Mucosa of descending colon (tissue), 3 donors: ENCODE measurements at regions not wholly inside any gene's neighbourhood (a gene's known extent, or its start where the extent isn't known, plus 50 kb on each side); places are given as distances from the start of the nearest gene placed in this dataset.

Source experiments
- ATAC-seq: fragments of 200-7000 bp; cut with Tn5 transposase; one replicate; pipeline ENCODE4 v1.9.1; 2020; ENCODE audit warnings: mild to moderate bottlenecking, moderate library complexity
- DNase-seq, 3 donors: peaks; one replicate each; pipeline ENCODE4 v3.0.0-alpha.2; 2020
- H3K36me3 ChIP-seq: fragments of 200-600 bp; one replicate; pipeline ENCODE4 v1.8.0; 2021; ENCODE audit warnings: low read depth, mild to moderate bottlenecking
- H3K4me1 ChIP-seq: fragments of 200-600 bp; one replicate; pipeline ENCODE4 v1.8.0; 2021; ENCODE audit warnings: low read depth, mild to moderate bottlenecking
- H3K4me3 ChIP-seq: fragments of 200-600 bp; one replicate; pipeline ENCODE4 v1.8.0; 2021; ENCODE audit warnings: mild to moderate bottlenecking
- H3K9me3 ChIP-seq: fragments of 200-600 bp; one replicate; pipeline ENCODE4 v1.8.0; 2021; ENCODE audit warnings: mild to moderate bottlenecking
- CTCF ChIP-seq: fragments of 200-600 bp; IDR thresholded peaks from one replicate; pipeline ENCODE4 v1.8.0; 2022; ENCODE audit warnings: antibody characterized with exemption, mild to moderate bottlenecking
- intact Hi-C, 2 donors: fragments of 100-400 bp; cut with DNase I in 1 of 2; cut with micrococcal nuclease in 1 of 2; formaldehyde crosslinking; loops; one replicate each; pipeline versions ENCODE4 v1.11.0 to v1.11.1; 2022; cut with DNase I, micrococcal nuclease
- donor health status: DM: no; HTN: no; CAD: no; lungs with moderate emphysema.
- donor health status: DM: no; HTN: no; CAD: no.
- donor health status: DM: no; HTN: yes; CAD: no.

- ATAC-seq = no peak
- intact Hi-C loops = no loop called here
- no peak for DNase-seq
Observed at GRCh38 chr3:40996382-40996781, 202.9 kb upstream of the CTNNB1 start.

GRCh38 chr3:40996827-40997710 is 202.2 kb upstream of the CTNNB1 start:
- no peaks in the 10 kb centered on the region for H3K4me1 ChIP-seq
- ATAC-seq (no peak), DNase-seq (no peak)
- H3K36me3 ChIP-seq = no peaks in the 10 kb centered on the region
- no peak overlapping the region for H3K4me3 ChIP-seq
- H3K9me3 ChIP-seq = no peaks in the 10 kb centered on the region
- intact Hi-C loops = no loop called here
- TF ChIP-seq CTCF = no peak

More at GRCh38 chr3:40996382-40996781, 202.9 kb upstream of the CTNNB1 start:
- Histone ChIP-seq H3K36me3 (no peaks in the 10 kb centered on the region), H3K4me1 (no peaks in the 10 kb centered on the region), H3K4me3 (no peak overlapping the region), H3K9me3 (no peaks in the 10 kb centered on the region)
- no peak for TF ChIP-seq CTCF

GRCh38 chr3:40997711-40998519 is 201.4 kb upstream of the CTNNB1 start:
- Histone ChIP-seq H3K4me1 (no peaks in the 10 kb centered on the region), H3K4me3 (no peak overlapping the region), H3K36me3 (no peaks in the 10 kb centered on the region), H3K9me3 (no peaks in the 10 kb centered on the region)
- TF ChIP-seq CTCF = no peak
- ATAC-seq = no peak
- no peak for DNase-seq
- intact Hi-C loops = no loop called here

- intact Hi-C loops = no loop called here
- ATAC-seq = no peak
Observed at GRCh38 chr3:40999682-41000081, 199.6 kb upstream of the CTNNB1 start.

GRCh38 chr3:41000471-41000870 is 198.8 kb upstream of the CTNNB1 start:
- no peak overlapping the region for H3K4me3 ChIP-seq
- DNase-seq = no peak
- no peaks in the 10 kb centered on the region for H3K4me1 ChIP-seq
- no peaks in the 10 kb centered on the region for H3K36me3 ChIP-seq
- ATAC-seq = no peak
- TF ChIP-seq CTCF = no peak
- intact Hi-C loops = no loop called here
- H3K9me3 ChIP-seq = no peaks in the 10 kb centered on the region

More at GRCh38 chr3:40999682-41000081, 199.6 kb upstream of the CTNNB1 start:
- H3K9me3 ChIP-seq = no peaks in the 10 kb centered on the region
- H3K36me3 ChIP-seq = no peaks in the 10 kb centered on the region
- no peak for DNase-seq
- no peak for TF ChIP-seq CTCF
- H3K4me3 ChIP-seq = no peak overlapping the region
- no peaks in the 10 kb centered on the region for H3K4me1 ChIP-seq
